IMR-90 (cell line): ENCODE measurements at regions not wholly inside any gene's neighbourhood (a gene's known extent, or its start where the extent isn't known, plus 50 kb on each side); places are given as distances from the start of the nearest gene placed in this dataset.

ENCODE experiments used
- ATAC-seq: fragments of 200-7000 bp; cut with Tn5 transposase; 2 replicates; pipeline ENCODE4 v1.9.1; 2020; ENCODE audit warnings: low read depth, mild to moderate bottlenecking, moderate library complexity
- BruUV-seq: library from RNA; stranded (reverse); fragments of 400-500 nt; replicated peaks from 2 replicates; lab custom pipeline; 2021; lab: Mats Ljungman, UMichigan
- CTCF ChIA-PET: fragments of 300-600 bp; formaldehyde crosslinking; extraction: SDS; loops from one replicate; lab custom pipeline; 2021; ENCODE audit warnings: antibody characterized with exemption; lab: Yijun Ruan, JAX
- POLR2A ChIA-PET: fragments of 300-600 bp; sonication (Branson Sonifier 250); formaldehyde crosslinking; loops from one replicate; lab custom pipeline; 2022; ENCODE audit warnings: antibody characterized with exemption; ENCODE audit not compliant: unreplicated experiment; lab: Charles Lee
- DNase-seq: peaks from one replicate; pipeline ENCODE4 v3.0.0; 2013
- H2AFZ ChIP-seq: replicated peaks from 2 replicates; pipeline ENCODE3; 2013; ENCODE audit warnings: low read length, mild to moderate bottlenecking; ENCODE audit not compliant: poor library complexity
- H2AK5ac ChIP-seq: 2 replicates; pipeline ENCODE4 v1.6.1; 2013; ENCODE audit warnings: low read depth, low read length, inconsistent platforms
- H2AK9ac ChIP-seq: replicated peaks from 2 replicates; pipeline ENCODE3; 2013; ENCODE audit warnings: mild to moderate bottlenecking, low read depth, low read length, moderate library complexity; ENCODE audit not compliant: poor library complexity
- H2BK120ac ChIP-seq: 2 replicates; pipeline ENCODE4 v1.6.1; 2013; ENCODE audit warnings: low read depth, low read length, inconsistent platforms
- H2BK15ac ChIP-seq: 3 replicates; pipeline ENCODE4 v1.6.1; 2013; ENCODE audit warnings: low read depth, low read length, inconsistent platforms
- H2BK20ac ChIP-seq: 2 replicates; pipeline ENCODE4 v1.6.1; 2013; ENCODE audit warnings: low read depth, mild to moderate bottlenecking, inconsistent platforms, low read length, moderate library complexity
- H2BK5ac ChIP-seq: 2 replicates; pipeline ENCODE4 v1.6.1; 2013; ENCODE audit warnings: mild to moderate bottlenecking, low read depth, low read length, inconsistent platforms; ENCODE audit not compliant: poor library complexity, severe bottlenecking
- H3K14ac ChIP-seq: replicated peaks from 2 replicates; pipeline ENCODE4 v1.6.1; 2013; ENCODE audit warnings: low read depth, low read length, inconsistent platforms
- H3K18ac ChIP-seq: 2 replicates; pipeline ENCODE4 v1.6.1; 2013; ENCODE audit warnings: low read depth, low read length, control low read depth
- H3K23ac ChIP-seq: 2 replicates; pipeline ENCODE4 v1.6.1; 2013; ENCODE audit warnings: low read depth, low read length, inconsistent platforms
- H3K27ac ChIP-seq: 2 replicates; pipeline ENCODE4 v1.5.1; 2013; ENCODE audit warnings: mild to moderate bottlenecking, control low read depth, low read length; ENCODE audit not compliant: insufficient read depth
- H3K27me3 ChIP-seq: 2 replicates; pipeline ENCODE4 v1.6.1; 2013; ENCODE audit warnings: low read length; ENCODE audit not compliant: control insufficient read depth, insufficient read depth
- H3K36me3 ChIP-seq: 2 replicates; pipeline ENCODE4 v1.6.1; 2013; ENCODE audit warnings: low read length, mixed read lengths; ENCODE audit not compliant: control insufficient read depth, insufficient read depth
- H3K4ac ChIP-seq: 2 replicates; pipeline ENCODE4 v1.6.1; 2013; ENCODE audit warnings: low read depth, low read length, inconsistent platforms
- H3K4me1 ChIP-seq: 2 replicates; pipeline ENCODE4 v1.6.1; 2013; ENCODE audit warnings: low read length, mixed read lengths; ENCODE audit not compliant: control insufficient read depth, insufficient read depth
- H3K4me2 ChIP-seq: 2 replicates; pipeline ENCODE4 v1.6.1; 2013; ENCODE audit warnings: low read depth, mild to moderate bottlenecking, control low read depth, low read length, moderate library complexity
- H3K4me3 ChIP-seq: 2 replicates; pipeline ENCODE4 v1.5.1; 2013; ENCODE audit warnings: low read depth, mild to moderate bottlenecking, control low read depth, low read length, moderate library complexity; ENCODE audit not compliant: insufficient read depth
- H3K56ac ChIP-seq: 2 replicates; pipeline ENCODE4 v1.6.1; 2013; ENCODE audit warnings: low read length, inconsistent platforms; ENCODE audit not compliant: insufficient read depth; ENCODE audit errors: extremely low read depth
- H3K79me1 ChIP-seq, 2 experiments: 2 replicates each; pipeline ENCODE4 v1.6.1; 2013; ENCODE audit warnings: low read length in 2 of 2, inconsistent platforms in 1 of 2, low read depth in 1 of 2
- H3K9ac ChIP-seq: 2 replicates; pipeline ENCODE4 v1.6.1; 2013; ENCODE audit warnings: low read depth, low read length, control low read depth
- H3K9me1 ChIP-seq: 2 replicates; pipeline ENCODE4 v1.6.1; 2013; ENCODE audit warnings: low read length, inconsistent platforms; ENCODE audit not compliant: insufficient read depth
- H3K9me3 ChIP-seq: 2 replicates; pipeline ENCODE4 v1.6.1; 2013; ENCODE audit warnings: low read length; ENCODE audit not compliant: control insufficient read depth, insufficient read depth
- H4K20me1 ChIP-seq: 2 replicates; pipeline ENCODE4 v1.6.1; 2013; ENCODE audit warnings: low read length, inconsistent platforms; ENCODE audit not compliant: insufficient read depth
- H4K5ac ChIP-seq: 2 replicates; pipeline ENCODE4 v1.6.1; 2013; ENCODE audit warnings: mild to moderate bottlenecking, low read depth, low read length, control low read depth
- H4K8ac ChIP-seq, 2 experiments: 2 replicates each; pipeline ENCODE4 v1.6.1; 2013; ENCODE audit warnings: low read depth in 2 of 2, low read length in 2 of 2, control low read depth in 1 of 2, inconsistent platforms in 1 of 2
- H4K91ac ChIP-seq: 2 replicates; pipeline ENCODE4 v1.6.1; 2013; ENCODE audit warnings: low read depth, low read length, inconsistent platforms; ENCODE audit not compliant: insufficient read depth
- BHLHE40 ChIP-seq: fragments of 150-350 bp; IDR thresholded peaks from 2 replicates; pipeline ENCODE4 v1.6.1; 2016; ENCODE audit warnings: mild to moderate bottlenecking, low read depth, low read length
- CEBPB ChIP-seq: IDR thresholded peaks from 2 replicates; pipeline ENCODE4 v1.6.1; 2012; ENCODE audit warnings: low read depth, low read length, improper control_type of control experiment
- CHD1 ChIP-seq: IDR thresholded peaks from 2 replicates; pipeline ENCODE4 v1.6.1; 2012; ENCODE audit warnings: low read depth, low read length, improper control_type of control experiment
- CTCF ChIP-seq: conservative IDR thresholded peaks from 2 replicates; pipeline ENCODE4 v1.5.1; 2012; ENCODE audit warnings: mild to moderate bottlenecking, low read depth, low read length, improper control_type of control experiment
- ELK1 ChIP-seq: fragments of 150-350 bp; IDR thresholded peaks from 2 replicates; pipeline ENCODE4 v1.6.1; 2016; ENCODE audit warnings: low read depth, mild to moderate bottlenecking, low read length, moderate library complexity, borderline replicate concordance
- FOS ChIP-seq: fragments of 150-350 bp; IDR thresholded peaks from 2 replicates; pipeline ENCODE4 v1.6.1; 2016; ENCODE audit warnings: low read depth, low read length
- MAFK ChIP-seq: IDR thresholded peaks from 2 replicates; pipeline ENCODE4 v1.6.1; 2012; ENCODE audit warnings: low read depth, low read length, improper control_type of control experiment
- MAZ ChIP-seq: IDR thresholded peaks from 2 replicates; pipeline ENCODE4 v1.6.1; 2012; ENCODE audit warnings: low read depth, mild to moderate bottlenecking, low read length, improper control_type of control experiment, moderate library complexity, borderline replicate concordance
- MXI1 ChIP-seq: IDR thresholded peaks from 2 replicates; pipeline ENCODE4 v1.6.1; 2012; ENCODE audit warnings: low read depth, mild to moderate bottlenecking, low read length, moderate library complexity, borderline replicate concordance
- NFE2L2 ChIP-seq: fragments of 150-350 bp; IDR thresholded peaks from 2 replicates; pipeline ENCODE4 v1.6.1; 2016; ENCODE audit warnings: low read depth, mild to moderate bottlenecking, low read length
- POLR2A ChIP-seq: IDR thresholded peaks from 2 replicates; pipeline ENCODE4 v1.6.1; 2012; ENCODE audit warnings: mild to moderate bottlenecking, low read depth, low read length
- RAD21 ChIP-seq: IDR thresholded peaks from 2 replicates; pipeline ENCODE4 v1.6.1; 2012; ENCODE audit warnings: low read length, improper control_type of control experiment
- RCOR1 ChIP-seq: IDR thresholded peaks from 2 replicates; pipeline ENCODE4 v1.6.1; 2012; ENCODE audit warnings: mild to moderate bottlenecking, low read length, improper control_type of control experiment; ENCODE audit not compliant: insufficient replicate concordance
- RFX5 ChIP-seq: IDR thresholded peaks from 2 replicates; pipeline ENCODE4 v1.8.0; 2012; ENCODE audit warnings: low read depth, mild to moderate bottlenecking, low read length, moderate library complexity
- SMC3 ChIP-seq: fragments of 150-350 bp; IDR thresholded peaks from 2 replicates; pipeline ENCODE4 v1.6.1; 2016; ENCODE audit warnings: low read depth, mild to moderate bottlenecking, antibody characterized with exemption, low read length, moderate library complexity
- WGBS, 2 experiments: methylation state at CpG; one replicate each; pipeline versions ENCODE4 v1.1.5 to v1.1.7; 2013; ENCODE audit warnings: missing lambda C conversion rate in 2 of 2; ENCODE audit not compliant: insufficient read length in 1 of 2; ENCODE audit errors: extremely low coverage in 2 of 2; 5-methylcytosine and 5-hydroxymethylcytosine counted together
- dilution Hi-C: fragments of 300-500 bp; cut with HindIII; formaldehyde crosslinking; loops from one replicate; pipeline ENCODE4 v1.14.3; 2018; ENCODE audit warnings: low sequenced_read_pairs; ENCODE audit not compliant: unreplicated experiment
- in situ Hi-C: fragments of 300-500 bp; cut with MboI; formaldehyde crosslinking; loops from 3 replicates; pipeline ENCODE4 v1.14.3; 2019; ENCODE audit warnings: low sequenced_read_pairs, inconsistent platforms, mixed read lengths
- intact Hi-C: fragments of 100-400 bp; cut with micrococcal nuclease; formaldehyde crosslinking; loops from 2 replicates; pipeline ENCODE4 v1.10.0; 2022
- TF ChIP-seq, protein P1 (sequence below): fragments of 150-350 bp; IDR thresholded peaks from 2 replicates; pipeline ENCODE4 v1.6.1; 2017; ENCODE audit warnings: mild to moderate bottlenecking, antibody characterized with exemption, low read length, low read depth

GRCh38 chr3:82636177-82636576, 874.7 kb upstream of the GBE1 start:
- no peak overlapping the region for H4K8ac ChIP-seq
- ATAC-seq (no peak), DNase-seq (no peak)
- no peaks in the 10 kb centered on the region for H3K36me3 ChIP-seq
- no peak overlapping the region for H3K9ac ChIP-seq
- no peak overlapping the region for H2BK5ac ChIP-seq
- H3K9me3 ChIP-seq = peaks cover 4% of the 10 kb centered on the region
- CTCF ChIA-PET = no interaction called here
- H4K20me1 ChIP-seq = no peaks in the 10 kb centered on the region
- no peak overlapping the region for H3K4ac ChIP-seq
- H3K23ac ChIP-seq = no peak overlapping the region
- no peaks in the 10 kb centered on the region for H3K79me1 ChIP-seq
- WGBS, 2 experiments = no CpG with 5 or more reads among the region's 1 CpG
- TF ChIP-seq NFE2L2 (no peak), SMC3 (no peak), FOS (no peak), MAZ (no peak), RCOR1 (no peak), CEBPB (no peak), RFX5 (no peak), POLR2A (no peak), BHLHE40 (no peak), CHD1 (no peak), CTCF (no peak), MAFK (no peak), MXI1 (no peak), RAD21 (no peak), ELK1 (no peak)
- TF ChIP-seq, protein P1, sequence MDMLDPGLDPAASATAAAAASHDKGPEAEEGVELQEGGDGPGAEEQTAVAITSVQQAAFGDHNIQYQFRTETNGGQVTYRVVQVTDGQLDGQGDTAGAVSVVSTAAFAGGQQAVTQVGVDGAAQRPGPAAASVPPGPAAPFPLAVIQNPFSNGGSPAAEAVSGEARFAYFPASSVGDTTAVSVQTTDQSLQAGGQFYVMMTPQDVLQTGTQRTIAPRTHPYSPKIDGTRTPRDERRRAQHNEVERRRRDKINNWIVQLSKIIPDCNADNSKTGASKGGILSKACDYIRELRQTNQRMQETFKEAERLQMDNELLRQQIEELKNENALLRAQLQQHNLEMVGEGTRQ = no peak
- no peak overlapping the region for H4K5ac ChIP-seq
- no peak overlapping the region for H2AK5ac ChIP-seq
- no peaks in the 10 kb centered on the region for H3K4me1 ChIP-seq
- H2AFZ ChIP-seq = no peak overlapping the region
- H3K56ac ChIP-seq = no peak overlapping the region
- no peak overlapping the region for H3K14ac ChIP-seq
- POLR2A ChIA-PET = no interaction called here
- dilution Hi-C loops (no loop called here), in situ Hi-C loops (no loop called here), intact Hi-C loops (no loop called here)
- H3K4me2 ChIP-seq = no peak overlapping the region
- no peaks in the 10 kb centered on the region for H3K27me3 ChIP-seq
- H3K27ac ChIP-seq = no peak overlapping the region
- no peak overlapping the region for H2BK20ac ChIP-seq
- H2BK120ac ChIP-seq = no peak overlapping the region
- no peak overlapping the region for H4K91ac ChIP-seq
- no peak overlapping the region for H2BK15ac ChIP-seq
- no TSS peak for BruUV-seq
- H3K4me3 ChIP-seq = no peak overlapping the region
- H3K18ac ChIP-seq = no peak overlapping the region
- H2AK9ac ChIP-seq = no peak overlapping the region
- no peaks in the 10 kb centered on the region for H3K9me1 ChIP-seq
